Fibroblast of skin of right quadriceps (primary cell): ENCODE measurements at regions not wholly inside any gene's neighbourhood (a gene's known extent, or its start where the extent isn't known, plus 50 kb on each side); places are given as distances from the start of the nearest gene placed in this dataset.

Experiments used
- DNase-seq: peaks from one replicate; pipeline ENCODE4 v3.0.0-alpha.2; 2013

DNA sequence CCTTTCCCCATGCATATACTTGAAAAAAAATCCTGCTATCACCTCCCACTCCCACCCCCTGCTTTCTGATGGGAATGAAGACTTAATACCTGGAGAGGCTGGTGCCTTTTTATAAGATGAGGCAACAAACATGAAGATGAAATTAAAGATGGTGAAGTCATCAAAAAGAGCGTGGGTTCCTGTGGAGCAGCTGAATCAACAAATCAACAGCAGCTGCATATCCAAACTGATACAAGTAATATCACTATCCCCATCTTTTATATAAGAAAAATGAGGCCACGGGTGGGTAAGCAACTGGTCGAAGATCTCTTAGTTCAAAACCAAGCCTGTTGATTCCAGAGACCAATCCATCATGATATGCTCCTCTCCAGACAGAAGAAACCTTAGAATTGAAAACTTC is 268.5 kb downstream of the ENC1 start:
- no peak for DNase-seq

DNA sequence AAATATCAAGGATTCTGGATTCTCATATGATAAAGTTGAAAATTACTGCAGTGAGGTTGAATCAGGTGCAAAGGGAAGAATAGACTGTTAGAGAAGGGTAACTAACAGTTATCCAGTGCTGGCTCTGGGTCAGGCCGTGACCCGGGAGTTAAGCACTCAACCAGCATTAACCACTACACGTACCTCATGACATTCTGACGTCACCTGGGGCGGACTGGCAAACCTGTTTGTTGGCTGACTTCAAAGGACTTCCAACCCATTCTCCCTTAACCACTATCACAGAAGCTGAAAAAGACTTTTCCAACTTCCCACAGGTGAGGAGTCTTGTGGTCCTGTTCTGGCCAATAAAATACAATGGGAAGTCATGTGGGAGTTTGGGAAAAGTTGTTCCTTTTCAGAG is 268.9 kb downstream of the ENC1 start:
- no peak for DNase-seq

DNA sequence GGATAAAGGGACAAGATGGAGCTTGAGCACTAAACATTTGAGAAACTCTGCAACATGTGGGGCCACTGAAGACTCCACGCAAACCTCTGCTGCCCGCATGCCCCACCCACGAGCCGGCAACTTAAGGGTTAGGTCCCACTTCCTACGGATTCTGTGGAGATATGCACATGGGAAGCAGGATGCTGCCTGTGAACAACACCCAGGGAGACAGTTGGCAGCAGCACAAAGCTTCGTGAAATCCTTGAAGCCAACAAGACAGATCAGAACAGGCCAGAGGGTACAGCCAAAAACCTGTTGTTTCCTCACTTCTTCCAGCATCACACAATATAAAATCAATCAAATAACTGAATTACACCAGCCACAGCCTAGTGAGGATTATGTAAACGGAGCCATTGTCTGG is 270.4 kb downstream of the ENC1 start:
- no peak for DNase-seq

DNA sequence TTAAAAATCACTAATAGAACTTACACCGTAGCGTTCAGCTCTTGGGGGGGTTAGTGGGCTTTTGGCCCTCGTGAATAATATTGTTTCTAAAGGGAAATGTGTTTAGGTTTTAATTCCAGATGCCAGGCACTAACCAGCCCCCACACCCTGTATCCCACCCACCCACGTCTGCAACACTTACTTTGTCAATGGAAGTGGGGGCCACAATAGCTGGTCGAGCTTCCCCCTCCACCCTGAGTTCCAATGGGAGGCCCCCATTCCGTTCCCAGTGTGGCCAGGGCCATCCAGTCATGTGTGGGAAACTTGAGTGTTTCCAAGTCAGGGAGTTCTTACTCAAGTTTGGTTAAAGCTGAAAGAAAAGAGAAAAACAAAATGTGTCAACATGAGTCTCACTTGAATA is 271.4 kb downstream of the ENC1 start:
- no peak for DNase-seq

DNA sequence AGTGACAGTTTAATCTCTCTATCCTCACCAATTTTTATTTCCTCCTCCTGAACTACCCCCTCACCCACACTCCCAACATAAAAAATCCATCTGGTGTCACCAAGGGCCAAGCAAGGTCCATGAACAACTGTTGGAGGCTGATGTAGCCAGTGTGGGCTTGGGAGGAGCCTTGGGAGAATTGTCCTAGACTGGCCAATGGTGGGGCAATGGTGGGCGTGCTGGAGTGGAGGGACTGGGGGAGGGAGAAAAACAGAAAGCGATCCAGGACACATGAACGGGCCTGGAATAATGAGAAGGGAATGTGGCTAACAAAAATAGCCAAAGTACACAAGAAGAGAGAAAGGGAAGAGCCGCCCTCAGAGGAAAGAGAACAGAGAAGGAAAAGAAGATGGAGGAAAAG is 272.6 kb downstream of the ENC1 start:
- DNase-seq: no peak

DNA sequence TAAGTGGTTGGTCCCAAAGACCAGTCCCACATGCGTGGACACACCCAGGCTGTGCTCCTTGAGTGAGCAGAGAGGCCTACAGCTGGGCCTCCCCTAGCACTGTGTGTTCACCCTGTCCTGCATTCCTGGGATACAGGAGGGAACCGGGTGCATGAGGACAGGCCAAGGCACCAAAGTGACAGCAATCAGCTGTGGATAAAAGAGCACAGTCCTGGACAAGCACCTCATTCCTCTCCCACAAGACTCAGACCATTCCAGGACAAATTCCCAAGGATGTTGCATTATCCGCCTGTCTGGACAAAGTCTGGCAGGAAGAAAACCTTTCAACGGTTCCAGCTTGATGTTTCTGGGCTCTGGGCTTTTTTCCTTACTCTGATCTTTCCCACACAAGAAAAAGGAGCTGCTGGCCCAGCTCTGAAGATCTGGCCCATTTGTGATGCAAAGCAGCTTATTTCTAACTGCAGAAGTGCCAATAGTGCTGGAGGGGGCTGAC is 273.2 kb downstream of the ENC1 start:
- no peak for DNase-seq

DNA sequence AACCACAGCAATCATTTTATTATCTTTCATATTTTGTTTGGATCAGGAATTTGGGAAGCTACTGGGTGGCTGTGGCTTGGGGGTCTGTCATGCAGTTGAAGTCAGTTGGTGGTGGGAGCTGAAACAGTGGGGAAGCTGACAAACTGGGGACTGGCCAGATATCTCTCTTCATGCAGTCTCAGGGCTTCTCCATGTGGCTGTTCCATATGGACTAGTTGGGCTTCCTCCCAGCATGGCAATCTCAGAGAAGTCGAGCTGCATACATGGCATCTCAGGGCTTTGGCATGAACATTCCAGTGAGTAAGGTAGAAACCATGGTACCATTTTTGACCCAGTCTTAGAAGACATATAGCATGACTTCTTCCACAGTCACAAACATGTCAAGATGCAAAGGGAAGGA is 274.8 kb downstream of the ENC1 start:
- DNase-seq: no peak

DNA sequence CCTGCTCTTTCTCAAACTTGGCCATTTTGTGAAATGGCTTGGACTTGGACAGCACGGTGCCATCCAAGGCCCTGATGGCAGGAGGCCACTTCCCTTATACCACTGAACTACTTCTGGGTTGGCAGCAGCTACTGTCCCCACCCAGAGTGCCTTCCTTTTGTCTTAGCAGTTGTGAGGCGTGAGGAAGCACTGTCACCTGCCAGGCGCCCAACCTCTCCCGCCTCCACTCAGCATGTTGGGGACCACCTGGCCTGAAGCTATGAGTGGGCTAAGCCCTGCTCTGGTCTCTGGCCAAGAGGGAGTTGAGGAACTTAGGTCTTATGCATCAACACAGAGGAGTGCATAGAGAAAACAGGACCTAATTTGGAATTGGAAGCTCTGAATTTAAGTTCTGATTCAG is 276.0 kb downstream of the ENC1 start:
- DNase-seq: no peak

DNA sequence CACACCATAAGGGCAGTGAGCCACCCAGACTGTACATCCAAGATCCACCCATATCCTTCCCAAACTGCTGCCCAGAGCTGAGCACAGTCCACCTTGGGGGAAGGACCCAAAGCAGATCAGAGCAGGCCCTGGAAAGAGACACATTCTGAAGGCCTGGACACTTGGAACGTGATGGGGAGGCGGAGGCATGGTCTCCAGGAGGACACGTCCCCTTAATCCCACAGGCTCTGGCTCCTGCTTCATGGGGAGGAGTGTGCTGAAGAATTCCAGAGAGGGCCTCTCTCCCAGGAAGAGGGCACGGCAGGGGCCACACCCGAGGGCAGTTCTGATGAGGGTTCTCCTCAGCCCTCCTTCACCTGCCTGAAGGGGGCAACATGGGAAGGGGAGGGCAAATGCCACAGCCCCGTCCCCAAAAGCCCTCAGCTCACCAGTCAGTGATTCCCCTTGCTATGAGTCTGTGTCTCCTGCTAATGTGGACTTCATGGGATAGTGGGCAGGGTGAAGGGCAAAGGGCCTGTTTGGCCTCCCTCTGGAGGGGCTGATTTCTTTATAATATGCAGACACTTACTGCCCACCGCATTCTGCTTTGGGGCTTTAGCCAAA is 276.8 kb downstream of the ENC1 start:
- DNase-seq: no peak

DNA sequence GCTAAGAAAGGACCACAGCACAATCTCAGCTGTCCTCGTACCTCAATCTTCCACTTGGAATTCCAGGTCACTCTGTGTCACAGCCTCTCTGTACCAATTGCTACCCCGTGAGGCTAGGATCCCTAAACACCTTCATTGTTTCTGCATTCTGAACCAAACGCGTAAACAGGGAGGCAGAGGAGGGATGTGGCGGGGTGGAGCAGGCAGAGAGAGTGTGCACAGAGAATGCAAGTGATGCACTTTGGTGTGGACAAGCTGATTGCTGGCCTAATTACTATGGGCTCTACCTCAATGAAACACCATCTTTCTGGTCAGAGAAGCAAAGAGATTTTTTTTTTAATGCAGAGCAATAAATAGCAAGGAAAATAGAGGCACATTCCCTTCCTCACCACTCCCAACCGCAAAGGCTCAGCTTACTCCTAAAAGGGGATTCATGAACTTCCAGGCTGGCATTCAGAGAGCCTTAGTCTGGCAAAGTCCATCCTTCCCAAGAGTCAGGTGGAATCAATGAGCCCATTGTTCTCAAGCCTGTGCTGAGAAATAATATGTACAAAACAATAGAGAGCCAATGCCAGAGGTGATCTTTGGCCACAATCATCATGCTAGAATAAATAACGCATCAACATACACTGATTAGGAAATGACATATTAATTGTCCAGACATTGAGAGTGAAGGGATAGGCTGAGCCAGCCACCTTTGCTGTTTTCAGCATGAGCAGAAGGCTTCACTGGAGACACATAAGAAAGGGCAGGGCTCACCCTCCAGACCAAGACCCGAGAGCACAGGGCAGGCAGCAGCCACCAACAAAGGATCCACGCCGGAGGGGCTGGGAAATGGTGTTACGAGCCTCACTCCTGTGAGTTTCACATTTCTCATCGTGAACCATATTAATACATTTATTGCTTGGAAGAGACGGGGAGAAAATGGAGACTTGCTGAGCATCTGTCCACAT is 278.8 kb downstream of the ENC1 start:
- no peak for DNase-seq

DNA sequence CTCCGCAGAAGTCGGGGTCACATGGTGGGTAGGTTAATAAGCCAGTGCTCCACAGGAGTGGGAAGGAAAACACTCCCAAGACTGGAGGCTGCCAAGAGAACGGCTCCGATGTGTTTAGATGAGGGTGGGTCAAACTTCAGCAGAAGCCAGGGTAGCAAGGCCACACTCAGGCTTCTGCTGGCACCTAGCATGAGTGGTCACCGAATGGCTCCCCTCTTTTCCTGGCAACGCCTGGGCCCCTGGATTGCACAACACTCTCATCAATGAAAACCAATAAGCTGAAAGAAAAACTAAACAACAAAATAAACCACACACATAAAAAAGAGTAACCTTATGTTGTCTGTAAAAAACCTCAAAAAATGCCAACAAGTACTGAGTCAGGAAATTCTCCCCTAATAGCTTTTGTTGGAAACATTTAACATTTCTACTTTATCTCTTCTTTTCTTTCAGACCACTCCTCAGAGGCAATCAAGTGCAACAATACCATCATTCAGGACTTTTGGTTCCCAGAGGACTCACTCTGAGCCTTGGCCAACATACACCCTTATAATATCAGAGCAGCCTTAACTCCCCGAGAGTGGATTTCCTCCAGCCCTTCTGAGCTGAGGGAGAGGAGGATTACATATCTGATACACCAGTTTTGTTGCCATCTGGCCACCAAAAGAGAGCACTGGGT is 279.9 kb downstream of the ENC1 start:
- no peak for DNase-seq

DNA sequence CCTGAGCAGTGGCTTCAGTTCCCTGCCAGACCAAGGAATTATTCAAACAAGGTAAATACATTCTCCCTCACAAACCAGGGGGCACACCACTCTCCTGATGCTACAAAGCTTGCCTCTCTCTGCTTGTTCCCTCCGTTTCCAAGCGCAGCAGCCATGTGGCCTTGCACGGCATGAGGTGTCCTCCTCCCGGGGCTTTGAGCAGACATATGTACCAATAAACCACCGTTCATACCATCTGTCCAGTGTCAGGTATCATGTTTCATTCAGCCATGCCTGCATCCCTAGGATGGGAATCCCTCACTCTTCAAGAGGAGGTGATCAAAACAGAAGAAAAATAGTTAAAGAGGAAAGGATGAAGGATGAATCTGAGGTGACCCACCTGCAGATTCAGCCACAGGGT is 282.7 kb downstream of the ENC1 start:
- no peak for DNase-seq

DNA sequence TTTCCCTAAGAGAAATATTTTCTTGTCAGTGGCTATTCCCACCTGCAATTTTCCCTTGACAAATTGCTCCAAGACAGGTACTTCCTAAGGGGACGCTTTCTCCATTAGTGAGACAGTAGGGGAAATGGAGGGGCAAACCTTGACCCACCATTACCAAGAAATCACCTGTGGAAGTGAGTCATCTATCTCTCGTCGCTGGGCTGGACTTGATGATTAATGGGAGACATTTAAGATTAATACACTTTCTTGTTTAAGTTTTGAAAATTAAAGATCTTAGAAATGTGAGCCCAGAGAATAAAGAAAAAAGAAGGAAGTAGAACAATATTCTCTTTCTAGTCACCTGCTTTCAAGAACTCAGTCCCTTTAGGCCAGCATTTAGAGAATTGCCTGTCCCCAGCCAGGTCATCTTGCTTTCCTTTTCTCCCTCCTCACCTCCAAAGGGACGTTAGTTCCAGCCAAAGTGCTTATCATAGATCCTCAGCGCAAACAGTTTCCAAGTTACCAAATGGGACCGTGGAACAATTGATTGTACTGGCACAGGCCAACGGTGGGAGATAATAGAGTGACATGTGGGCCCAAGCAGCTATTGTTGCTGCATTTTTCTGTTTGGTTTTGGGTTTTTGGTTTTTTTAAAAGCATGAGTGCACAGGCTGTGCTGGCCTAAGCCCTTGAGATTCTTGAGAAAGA is 284.4 kb downstream of the ENC1 start:
- DNase-seq: no peak

DNA sequence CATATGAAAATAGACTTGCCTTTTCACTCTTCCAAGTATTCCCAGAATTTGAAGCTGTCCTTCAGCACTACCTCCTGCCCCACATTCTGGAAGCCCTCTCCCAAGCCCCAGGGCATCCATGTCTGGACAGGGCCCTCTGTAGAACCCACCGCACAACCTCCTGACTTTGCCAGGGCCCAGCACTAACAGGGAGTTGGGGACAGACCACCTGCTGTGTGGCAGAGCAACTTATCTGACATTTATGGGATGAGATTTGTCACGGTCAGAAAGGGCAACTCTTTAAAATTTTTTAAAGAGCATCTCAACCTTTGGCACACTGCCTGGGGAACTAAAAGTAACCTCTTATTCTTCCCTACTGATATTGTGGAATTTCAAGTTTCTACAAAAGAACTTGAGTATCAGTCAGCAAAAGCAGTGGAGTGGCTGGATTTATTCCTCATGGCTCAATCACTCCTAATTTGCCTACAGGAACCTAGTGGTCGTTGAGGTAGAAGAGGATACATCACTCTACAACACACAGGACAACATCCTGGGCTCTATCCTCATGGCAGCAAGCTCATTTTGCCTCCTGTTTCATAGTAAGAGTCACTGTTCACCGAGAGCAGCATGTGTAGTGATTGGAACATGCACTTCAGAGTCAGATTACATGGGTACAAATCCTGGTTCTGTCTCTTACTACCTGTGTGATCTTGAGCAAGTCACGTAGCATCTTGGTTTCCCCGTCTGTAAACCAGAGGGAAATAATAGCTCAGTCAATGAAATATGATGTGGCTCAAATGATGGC is 285.3 kb downstream of the ENC1 start:
- no peak for DNase-seq

DNA sequence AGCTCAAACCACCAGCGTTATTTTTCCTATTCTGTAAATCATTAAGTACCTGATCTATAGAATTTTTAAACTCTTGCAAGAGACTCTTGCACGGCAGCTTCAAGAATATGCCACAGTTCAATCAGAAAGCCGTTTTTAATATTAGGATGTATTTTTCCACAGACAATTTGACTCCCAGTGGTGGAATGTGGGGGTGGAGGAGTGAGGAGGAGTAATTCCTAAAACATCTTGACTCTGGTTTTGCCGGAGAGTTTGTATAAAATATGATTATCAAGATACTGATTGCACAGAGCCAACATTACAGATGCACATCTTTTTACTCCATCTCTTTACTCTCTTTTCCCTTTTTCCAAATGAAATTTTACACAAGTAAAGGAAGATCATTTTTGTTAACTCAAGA is 288.3 kb downstream of the ENC1 start:
- DNase-seq: no peak

DNA sequence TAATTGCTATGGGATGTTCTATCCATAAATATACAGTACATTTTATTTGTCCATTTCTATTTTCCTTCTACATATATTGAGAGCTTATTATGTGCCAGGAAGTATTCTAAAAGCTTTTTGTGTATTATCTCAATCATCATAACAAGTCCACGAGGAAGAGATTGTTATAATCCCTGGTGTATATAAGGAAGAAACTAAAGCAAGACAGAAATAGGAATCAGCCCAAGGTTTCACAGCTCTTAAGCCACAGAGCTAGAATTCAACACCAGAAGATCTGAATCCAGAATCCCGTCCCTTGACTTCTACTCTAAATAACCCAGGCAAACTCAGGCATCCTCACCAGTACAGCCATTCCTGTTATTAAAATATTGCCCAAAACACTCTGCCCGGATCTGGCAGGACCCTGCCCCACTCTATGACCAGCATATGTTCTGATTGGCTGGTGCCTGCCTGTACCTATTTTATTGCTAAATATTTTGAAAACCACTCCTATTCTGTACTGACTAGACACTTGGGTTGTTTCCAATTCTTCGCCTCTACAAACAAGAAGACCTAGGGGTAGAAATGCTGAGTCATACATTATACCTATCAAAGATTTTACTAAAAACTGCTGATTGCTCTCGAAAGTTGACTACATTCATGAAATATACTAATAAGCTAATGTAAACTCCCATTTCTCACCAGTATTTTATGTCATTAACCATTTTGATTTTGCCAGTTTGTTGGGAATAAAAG is 297.4 kb downstream of the ENC1 start:
- DNase-seq: no peak

DNA sequence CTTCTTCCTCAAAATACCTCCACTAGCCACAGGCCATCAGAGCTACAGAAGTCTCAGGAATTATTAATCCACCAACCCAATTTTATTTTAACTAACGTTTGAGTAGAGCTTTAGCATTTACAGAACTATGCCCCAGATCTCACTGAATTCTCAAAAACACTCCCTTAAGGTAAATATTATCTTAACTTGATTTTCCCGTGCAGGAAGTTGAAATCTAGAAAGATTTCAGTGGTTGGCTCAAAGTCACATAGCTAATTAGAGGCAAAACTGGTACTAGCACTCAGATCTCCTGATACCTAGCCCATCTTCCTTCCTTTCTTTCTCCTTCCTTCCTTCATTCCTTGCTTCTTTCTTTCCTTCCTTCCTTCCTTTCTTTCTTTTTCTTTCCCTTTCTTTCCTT is 298.3 kb downstream of the ENC1 start:
- no peak for DNase-seq

DNA sequence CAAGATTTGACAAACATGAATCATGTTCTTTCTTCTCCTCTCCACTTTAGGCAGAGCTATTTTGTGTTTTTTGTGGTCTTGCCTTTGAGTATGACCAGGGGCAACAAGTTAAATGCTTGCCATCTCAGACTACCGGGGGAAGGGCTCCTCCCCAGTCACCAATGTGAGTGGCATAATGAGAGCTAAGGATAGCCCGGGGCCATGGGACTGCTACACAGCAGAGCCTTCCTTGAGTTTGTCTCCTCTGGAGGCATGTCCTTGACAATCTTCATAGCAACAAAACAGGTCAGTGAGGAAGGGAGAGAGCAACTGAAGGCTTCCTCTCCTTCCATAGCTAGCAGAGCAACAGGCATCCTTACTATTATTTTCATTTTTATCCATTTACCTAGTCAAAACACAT is 299.3 kb downstream of the ENC1 start:
- no peak for DNase-seq

DNA sequence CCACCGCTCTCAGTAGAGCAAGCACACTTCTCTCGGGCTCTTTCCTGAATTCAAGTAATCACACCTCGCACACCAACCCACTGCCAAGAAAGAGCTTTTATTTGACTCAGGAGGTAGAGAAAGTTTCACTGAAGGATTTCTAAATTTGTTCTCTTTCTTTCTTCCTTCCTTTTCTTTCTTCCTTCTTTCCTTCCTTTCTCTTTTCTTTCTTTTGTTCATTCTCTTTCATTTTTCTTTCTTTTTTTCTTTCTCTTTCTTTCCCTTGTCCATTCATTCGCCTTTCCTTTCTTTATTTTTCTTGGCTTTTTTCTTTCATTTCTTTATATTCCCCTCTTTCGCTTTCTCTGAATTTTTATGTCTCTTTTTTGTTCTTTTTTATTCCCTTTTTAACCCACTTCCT is 300.1 kb downstream of the ENC1 start:
- DNase-seq: no peak

DNA sequence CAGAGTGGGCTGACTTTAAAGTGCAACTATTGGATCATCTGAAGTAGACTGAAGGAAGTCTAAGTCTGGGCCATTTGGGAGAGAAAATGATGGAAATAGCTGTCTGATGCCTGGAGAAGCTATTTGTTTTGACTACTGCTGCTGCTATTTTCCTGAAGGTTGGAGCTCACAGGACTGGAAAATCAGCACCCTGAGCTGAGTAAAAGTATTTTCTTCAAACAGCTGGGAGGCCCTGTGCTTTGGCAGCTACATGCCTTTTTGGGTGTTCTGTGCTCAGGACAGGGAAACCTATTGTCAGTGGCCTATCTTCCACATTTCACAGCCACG is 302.6 kb downstream of the ENC1 start:
- DNase-seq: no peak

DNA sequence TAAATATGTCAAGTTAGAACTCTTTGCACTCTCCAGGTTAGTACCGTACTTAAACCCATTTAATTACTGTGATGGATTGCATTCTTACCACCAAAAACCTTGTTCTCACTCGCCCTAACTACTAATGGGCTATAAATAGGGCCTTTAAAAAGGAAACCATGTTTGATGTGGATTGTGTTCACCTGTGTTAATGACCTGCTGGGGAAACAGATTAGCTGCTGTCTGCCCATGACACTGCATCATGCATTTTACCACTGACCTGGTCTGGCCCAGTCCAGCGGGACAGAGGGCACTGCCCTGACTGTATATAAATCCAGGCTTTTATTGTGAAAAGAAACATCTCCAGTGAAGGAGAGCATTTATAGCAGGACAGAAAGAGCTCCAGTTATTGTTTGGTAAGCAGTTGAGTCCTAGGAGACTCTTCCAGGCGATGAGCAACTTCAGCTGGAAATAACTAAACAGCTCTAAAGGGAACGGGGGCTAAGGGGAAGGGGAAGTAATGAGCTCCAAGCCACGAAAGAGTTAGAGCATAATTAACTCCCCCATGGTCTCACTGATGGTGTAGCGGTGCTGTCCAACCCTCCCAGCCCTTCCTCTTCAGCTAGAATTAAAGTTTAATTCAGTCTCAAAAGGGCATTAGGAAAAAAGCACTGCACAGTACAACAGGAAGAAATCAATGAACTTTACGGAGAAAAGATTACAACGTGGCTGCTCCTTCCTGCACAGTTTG is 303.1 kb downstream of the ENC1 start:
- no peak for DNase-seq
